NCI-H128 (cell line): ENCODE measurements at regions not wholly inside any gene's neighbourhood (a gene's known extent, or its start where the extent isn't known, plus 50 kb on each side); places are given as distances from the start of the nearest gene placed in this dataset.
"Not testable (repeated sequence)": the region's sequence is repeated elsewhere in the genome, so short reads cannot be mapped to it uniquely, and the experiment has no call there.

Experiments used
- DNase-seq: peaks from one replicate; lab custom pipeline; 2025; ENCODE audit not compliant: unreplicated experiment; lab: John Stamatoyannopoulos, UW

DNA sequence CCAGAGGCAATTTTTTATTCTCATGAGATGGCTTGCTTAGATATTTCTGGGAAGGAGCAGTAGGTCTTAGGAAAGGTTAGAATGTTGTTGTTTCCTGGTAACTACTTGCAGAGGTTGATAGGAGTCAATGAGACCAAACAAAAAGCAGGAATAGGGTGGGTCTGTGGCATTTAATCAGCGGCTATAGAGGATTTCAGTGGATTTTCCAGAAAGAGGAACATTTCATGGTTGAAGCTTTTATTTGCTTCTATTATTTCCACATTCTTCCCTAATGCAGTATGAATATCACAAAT lies 111.3 kb upstream of the PALMD start:
- DNase-seq, result no peak

DNA sequence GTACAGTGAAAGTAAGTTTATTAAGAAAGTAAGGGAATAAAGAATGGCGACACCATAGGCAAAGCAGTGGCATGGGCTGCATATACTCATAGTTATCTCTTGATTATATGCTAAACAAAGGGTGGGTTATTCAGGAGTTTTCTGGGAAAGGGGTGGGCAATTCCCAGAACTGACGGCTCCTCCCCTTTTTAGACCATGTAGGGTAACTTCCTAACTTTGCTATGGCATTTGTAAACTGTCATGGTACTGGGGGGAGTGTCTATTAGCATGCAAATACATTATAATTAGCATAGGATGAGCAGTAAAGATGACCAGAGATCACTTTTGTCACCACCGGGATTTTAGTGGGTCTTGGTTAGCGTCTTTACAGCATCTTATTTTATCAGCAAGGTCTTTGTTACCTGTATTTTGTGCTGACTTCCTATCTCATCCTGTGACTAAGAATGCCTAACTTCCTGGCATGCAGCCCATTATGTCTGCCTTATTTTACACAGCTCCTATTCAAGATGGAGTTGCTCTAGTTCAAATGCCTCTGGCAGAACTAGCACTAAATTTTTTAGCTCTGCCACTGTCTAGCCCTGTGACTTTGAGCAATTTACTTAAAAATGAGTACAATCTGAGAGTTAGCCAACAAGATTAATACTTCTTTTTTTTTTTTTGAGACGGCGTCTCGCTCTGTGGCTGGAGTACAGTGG lies 110.3 kb upstream of the PALMD start:
- DNase-seq, result no peak

DNA sequence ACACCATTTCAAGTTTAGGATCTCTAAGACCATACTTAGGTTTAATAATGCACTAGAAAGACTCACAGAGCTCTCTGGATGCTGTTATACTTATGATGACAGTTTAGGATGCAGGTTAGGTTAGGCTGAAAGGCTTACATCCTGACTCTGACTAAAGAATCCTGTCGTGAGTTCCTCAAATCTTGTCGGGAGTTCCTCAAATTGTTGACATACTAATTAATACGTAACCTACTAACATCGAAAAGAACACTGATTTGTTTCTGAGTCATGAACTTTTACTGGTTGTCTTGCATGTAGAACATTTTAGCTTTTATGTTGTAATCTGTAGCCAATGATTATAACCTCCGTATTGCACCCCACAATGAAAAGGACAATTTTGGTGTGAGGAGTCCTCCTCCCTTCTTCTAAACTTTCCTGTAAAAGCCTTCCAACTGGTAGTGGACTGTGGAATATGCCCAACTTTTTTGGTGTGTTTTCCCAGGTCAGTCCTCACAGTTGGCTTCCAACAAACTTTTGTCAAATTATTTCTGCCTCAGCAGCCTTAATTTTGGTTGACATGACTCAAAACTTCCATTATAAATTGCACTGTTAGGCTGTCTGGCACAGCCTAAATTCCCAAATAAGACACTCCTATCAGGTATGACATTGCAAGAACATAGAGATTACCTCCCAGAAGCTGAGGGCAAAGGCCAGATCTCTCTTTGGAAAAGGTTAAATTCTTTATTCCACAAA lies 107.9 kb upstream of the PALMD start:
- no peak for DNase-seq

DNA sequence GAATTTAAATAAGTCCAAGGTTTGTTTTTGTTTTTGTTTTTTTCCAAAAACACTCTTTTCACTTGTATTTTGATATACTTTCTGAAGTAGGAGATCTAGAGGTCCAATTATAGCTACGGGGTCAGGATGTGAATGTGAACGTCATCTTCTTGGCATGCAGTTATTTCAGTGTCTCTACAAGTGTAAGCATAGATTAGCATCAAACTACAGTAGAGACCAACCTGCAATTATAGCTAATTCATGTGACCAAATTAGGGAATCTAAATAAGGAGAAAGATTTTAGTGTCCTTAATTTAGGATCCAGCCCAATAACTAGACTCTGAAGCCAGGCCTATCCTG lies 107.3 kb upstream of the PALMD start:
- DNase-seq, result no peak

DNA sequence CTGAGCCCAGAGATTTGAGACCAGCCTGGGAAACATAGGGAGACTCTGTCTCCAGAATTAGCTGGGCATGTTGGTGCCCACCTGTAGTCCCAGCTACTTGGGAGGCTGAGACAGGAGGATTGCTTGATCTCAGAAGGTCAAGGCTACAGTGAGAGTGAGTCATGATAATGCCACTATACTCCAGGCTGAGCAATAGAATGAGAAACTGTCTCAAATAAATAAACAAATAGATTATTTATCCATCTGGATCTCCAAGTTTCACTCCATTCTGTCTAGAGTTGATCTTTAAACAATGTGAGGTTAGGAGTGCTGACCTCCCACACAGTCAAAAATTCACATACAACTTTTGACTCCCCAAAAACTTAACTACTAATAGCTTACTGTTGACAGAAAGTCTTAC lies 106.8 kb upstream of the PALMD start:
- DNase-seq, result no peak

DNA sequence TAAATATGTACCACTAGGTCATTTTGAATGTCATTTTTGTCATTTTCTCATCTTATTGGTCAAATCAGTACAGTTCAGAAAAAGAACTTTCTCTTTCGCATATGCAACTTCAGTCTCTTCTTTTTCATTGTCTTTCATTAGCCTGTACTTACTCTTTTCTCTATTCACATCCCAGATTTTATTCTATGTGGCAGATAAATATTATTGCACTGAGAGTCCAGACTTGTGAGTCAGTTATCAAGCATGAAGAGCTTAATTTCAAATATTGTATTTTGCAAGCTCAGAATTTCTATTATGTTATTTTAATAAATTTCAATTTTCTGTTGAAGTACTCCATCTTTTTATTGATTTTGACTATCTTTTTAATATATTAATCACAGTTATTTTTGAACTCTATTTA lies 105.2 kb upstream of the PALMD start:
- no peak for DNase-seq

DNA sequence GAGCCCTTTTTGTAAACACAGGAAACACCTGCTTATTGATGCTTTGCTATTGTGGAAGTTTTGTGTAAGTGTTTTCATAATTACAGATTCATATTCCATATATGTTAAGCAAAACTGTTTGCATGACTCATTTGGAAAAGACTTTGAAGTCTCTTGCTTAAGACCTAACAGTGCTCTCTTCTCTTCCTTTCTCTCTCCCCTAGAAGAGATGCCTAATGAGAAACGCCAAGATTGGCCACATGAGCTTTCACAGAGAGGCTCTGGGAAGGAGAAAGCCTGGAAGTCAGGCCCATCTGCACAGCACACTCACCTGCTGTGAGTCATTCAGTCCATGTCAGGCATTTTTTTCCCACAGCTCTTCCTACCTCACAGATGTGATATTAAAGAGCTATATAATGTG lies 101.6 kb upstream of the PALMD start:
- no peak for DNase-seq

DNA sequence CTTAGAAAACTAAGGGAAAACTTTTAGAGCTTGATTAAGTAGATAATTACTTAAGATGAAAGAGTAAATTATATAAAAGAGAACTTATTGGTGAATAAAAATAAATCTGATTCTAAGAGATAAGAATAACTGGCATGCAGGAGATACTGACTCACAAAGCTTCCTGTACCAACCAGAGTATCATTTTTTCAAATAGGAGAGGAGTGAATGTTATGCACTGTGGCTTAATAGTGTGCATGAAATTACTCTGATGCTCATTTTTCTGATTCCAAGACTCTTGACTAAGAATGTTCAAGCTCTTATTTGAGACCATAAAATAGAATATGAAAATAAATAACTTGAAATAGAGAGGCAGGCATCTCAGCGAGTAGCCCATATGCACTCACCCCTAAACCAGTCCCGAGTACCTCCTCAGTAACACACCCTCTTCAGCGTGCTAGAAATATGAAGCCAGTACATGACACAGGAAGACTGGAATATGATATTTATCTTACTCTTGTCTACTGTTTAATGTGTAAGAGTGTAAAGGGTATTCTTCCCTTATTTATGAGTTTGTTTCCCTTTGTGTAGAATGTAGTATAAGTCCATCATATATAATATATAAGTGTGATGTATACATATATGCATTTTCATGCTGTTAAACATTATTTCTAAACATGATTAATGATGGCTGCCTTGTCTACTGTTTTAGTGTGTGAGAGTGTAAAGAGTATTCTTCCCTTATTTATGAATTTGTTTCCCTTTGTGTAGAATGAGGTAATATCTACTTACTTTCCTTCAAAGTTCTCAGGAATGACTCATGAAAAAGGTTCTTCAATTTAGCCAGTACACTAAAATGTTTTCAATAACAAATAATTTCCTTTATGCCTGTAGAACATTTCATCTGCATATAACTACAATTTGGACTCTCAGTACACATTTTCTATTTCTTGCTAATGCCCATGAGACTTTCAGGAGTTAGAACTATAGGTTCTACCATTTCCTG lies 99.2 kb upstream of the PALMD start:
- no peak for DNase-seq

DNA sequence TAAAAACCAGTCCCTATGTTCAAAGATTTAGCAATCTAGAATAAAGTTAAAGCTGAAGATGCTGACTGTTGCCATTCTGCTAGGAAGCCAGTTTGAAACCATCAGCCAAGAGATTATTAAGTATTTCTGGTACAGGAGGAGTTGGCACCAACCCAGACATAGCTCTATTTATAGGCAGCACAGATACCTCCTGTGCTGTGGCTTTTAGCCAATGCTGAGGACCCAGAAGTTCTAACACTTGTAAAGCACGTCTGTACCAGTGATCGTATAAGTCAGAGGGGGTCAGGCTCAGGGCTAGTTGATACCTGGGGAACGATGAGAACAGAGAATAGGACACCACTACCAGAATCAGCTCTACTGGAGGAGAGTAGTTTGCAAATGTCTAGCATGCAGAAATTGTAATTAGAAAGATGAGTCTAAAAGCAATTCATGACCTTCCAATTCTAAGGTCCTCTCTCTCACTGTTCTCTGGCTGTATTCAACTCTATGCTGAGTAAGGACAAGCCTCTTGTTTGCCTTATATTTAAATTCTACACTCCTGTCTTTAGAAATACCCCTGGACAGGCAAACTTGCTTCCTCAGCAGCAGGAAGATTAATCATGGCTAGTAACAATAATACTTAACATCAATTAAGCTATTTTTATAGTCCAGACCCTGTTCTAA lies 96.8 kb upstream of the PALMD start:
- no peak for DNase-seq

DNA sequence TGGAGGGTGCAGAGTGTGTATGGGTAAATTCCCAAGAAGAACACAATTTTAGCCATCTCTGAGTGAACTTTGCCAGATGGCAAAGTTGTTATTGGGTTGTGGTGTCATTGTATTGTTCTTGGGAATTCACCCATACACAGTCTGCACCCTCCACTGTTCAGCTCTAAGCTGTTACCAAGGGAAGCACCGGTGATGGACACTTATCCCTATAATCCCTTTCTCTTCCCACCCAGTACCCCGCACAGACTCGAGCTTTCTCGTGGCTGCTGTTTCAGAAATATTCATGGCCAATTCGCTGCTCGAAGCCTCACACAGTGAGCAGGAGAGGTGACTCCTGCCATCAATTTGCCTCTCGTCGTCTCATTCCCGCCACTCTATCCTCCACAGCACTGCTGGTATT lies 95.7 kb upstream of the PALMD start:
- DNase-seq, result no peak

DNA sequence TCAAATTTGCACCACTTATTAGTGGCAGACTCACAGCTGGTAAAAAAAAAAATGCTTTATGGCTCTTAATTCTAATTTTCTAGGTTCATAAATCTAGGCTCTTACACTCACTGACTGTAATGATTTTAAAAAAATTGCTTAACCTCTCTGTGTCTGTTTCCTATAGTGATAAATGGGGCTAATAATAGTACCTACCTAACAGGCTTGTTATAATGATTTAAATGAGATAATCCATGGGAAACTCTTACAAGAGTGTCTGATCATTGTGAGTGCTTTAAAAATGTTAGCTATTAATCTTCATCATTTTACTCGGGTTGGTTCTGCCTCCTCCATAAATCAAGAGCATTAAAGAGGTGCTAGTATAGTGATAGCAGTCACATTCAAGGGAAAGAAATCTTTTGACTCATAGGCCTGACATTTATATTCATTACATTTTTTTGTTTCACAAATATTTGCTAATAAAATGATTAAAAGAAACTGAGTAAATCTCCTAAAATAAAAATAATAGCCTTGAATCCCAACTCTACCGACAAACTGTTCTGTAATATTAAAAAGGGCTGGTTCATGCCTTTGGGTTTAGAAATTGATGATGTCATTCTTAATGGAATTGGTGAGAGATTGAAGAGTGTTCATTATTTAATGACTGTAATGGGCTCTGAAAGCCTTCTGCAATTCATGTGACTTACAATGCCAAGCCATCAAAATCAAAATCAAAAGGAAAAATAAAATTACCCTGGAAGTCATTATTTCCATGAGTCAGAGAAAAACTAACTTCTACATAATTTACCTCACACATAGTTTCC lies 93.9 kb upstream of the PALMD start:
- DNase-seq, result no peak

DNA sequence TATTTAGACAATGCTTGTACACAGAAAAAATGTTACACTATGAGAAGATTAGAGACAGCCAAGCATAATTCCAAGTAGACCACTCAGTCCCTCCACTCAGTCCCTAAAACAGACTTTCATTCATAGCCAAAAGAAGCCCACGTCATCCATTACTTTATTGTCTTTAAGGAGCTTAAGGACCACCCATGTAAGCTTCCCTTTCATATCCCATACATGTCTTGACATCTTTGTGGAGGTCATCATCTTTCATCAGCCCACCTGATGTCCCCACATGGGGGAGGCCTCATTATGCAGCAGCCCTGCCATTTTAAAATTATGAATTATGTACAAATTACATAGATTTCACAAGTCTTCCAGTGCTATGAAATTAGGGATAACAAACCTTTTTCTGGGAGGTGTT lies 92.6 kb upstream of the PALMD start:
- DNase-seq, result no peak

DNA sequence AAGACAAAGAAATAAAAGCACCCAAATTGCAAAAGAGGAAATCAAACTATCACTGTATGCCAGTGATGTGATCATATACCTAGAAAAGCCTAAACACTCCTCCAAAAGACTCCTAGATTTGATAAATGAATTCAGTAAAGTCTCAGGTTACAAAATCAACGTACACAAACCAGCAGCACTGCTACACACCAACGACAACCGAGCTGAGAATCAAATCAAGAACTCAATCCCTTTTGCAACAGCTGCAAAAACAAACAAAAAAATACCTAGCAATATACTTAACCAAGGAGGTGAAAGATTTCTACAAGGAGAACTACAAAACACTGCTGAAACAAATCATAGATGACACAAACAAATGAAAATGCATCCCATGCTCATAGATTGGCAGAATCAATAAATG lies 92.1 kb upstream of the PALMD start:
- not testable (repeated sequence) for DNase-seq

DNA sequence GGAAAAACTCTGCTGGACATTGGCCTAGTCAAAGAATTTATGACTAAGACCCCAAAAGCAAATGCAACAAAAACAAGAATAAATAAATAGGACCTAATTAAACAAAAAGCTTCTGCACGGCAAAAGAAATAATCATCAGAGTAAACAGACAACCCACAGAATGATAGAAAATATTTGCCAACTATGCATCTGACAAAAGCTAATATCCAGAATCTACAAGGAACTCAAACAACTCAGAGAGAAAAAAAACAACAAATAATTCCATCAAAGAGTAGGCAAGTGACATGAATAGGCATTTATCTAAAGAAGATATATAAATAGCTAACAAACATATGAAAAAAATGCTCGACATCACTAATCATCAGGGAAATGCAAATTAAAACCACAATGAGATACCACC lies 91.2 kb upstream of the PALMD start:
- no peak for DNase-seq

DNA sequence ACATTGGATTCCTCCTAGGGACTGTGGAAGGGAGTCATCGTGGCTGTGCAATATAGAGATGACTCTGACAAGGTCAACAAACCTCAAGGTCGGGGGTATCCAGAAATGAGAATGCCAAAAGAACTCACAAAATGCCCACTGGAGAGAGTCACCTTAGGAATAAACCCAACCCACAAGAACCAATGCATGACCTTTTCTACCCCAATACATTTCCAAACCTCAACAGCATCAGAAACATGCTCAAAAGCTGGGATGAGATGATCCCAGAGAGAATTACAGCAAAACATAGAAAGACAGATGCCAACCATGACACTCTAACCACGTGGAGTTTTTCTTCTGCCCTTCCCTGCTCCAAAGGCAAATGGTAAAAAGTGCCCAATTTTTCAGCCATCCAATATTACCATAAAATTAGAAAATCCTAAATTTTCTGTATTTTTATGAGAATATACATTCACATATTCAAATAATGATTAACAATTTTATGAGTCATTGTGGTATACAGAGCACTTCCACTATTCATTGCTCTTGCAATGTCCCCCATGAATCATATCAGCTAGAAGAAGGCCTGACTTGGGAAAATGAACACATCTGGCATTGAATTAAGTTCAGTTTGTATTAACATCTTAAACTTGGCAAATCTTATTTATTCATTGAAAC lies 88.2 kb upstream of the PALMD start:
- no peak for DNase-seq

DNA sequence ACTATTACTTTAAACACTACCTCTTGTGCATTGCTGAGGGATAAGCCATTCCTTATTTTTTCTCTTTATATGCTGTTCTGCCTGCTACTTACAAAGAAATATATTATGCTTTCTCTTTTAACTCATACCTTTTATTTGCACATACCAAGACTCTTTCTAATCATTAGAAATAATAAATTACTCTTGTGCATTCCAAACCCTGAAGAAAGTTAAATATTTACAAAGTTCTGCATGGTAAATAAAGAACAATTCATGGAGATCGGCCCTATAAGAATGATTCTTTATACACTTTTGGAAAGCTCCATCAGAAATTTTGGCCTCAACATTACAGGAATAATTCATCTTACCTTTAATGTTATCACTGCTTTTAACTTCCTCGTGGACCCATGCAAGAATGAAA lies 86.7 kb upstream of the PALMD start:
- DNase-seq, result no peak

DNA sequence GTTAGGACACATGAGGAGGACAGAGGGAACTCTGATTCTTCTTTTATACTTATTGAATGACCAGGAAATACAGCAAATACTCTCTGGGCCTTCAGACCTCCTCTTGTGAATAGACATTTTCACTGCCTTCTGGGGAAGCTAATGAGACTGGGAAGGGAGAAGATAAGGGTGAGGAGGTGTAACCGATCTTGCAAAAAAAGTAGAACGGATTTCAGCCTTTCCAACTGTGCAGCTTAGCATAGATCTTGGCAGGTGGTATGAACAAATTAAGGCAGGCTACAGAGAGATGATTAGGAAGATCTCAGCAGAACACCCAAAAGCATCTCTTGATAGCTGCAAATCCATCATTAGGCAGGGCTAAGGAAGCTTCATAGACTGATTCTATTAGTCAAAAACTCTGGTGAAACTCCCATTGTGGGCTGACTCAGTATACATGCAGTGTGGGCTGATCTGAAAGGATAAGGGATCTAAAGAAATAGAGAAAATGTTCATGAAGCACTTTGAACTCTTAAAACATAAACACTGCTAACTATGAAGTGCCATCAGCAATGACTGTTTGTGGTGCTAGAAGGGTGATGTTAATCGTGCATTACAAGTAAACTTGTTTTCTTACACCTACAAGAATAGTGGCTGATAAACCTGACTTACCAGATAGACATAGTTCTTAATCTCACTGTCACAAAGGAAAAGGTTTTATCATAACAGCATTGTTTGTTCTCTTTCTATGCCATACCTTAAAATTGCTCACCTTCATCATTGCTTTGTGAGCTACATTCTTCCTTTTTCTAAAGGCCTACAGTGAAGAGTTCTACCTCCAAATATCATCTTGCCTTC lies 85.5 kb upstream of the PALMD start:
- DNase-seq, result no peak

DNA sequence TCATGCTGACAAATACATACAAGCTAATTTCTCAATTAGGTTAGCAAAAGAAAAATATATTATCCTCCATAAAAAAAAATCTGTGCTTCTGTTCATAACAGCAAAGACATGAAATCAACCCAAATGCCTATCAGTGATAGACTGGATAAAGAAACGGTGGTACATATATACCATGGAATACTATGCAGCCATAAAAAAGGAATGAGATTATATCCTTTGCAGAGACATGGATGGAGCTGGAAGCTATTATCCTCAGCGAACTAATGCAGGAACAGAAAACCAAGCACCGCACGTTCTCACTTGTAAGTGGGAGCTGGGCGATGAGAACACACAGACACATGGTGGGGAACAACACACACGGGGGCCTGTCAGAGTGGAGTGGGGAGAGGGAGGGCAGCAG lies 84.0 kb upstream of the PALMD start:
- no peak for DNase-seq

DNA sequence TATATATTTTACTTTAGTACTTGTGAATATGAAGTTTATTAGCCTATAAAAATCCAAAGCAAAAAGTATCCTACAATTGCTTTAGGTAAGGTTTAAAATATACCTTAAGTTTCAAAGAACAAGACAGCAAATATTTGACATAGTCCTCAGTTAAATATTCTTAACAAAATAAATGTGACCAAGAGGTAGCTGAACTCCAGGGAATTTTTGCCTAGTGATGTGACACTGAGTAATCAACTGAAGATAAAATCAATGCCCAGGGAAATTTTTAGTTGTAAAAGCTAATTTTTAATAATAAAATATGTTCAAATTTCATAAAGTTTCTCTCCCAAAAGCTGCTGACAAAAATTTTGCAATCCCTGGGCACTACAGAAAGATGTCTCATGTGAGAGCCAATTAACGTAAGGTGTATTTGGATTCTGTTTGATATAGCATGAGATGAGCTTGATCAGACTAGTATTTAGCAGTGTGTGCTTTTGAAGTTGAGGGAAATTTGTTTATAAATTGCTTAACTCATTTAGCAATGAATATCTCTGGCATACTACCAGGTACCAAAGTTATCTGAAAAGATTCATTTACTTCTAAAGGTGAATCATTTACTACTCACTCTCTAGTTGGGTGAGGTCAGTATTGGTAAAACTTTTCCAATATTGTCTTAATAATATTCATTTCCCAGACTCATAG lies 80.2 kb upstream of the PALMD start:
- DNase-seq, result no peak
